Gastroesophageal sphincter (tissue), 3 donors: ENCODE measurements at regions not wholly inside any gene's neighbourhood (a gene's known extent, or its start where the extent isn't known, plus 50 kb on each side); places are given as distances from the start of the nearest gene placed in this dataset.

Experiments
- POLR2A ChIP-seq, 2 donors: fragments of 450-650 bp; IDR thresholded peaks; one replicate each; pipeline ENCODE4 v1.6.1; 2017; ENCODE audit warnings: antibody characterized with exemption in 2 of 2, mild to moderate bottlenecking in 2 of 2, moderate library complexity in 1 of 2
- POLR2AphosphoS5 ChIP-seq: sonication (generic); formaldehyde crosslinking; IDR thresholded peaks from one replicate; pipeline ENCODE4 v1.6.1; 2017; ENCODE audit warnings: antibody characterized with exemption
- TF ChIP-seq, protein P1 (sequence below), 4 experiments: fragments of 200-600 bp in 2 of 4; fragments of 450-650 bp in 2 of 4; sonication (generic) in 1 of 4; IDR thresholded peaks; one replicate each; pipeline ENCODE4 v1.5.1; 2017 to 2019; ENCODE audit warnings: antibody characterized with exemption in 4 of 4, mild to moderate bottlenecking in 2 of 4, moderate library complexity in 2 of 4

DNA sequence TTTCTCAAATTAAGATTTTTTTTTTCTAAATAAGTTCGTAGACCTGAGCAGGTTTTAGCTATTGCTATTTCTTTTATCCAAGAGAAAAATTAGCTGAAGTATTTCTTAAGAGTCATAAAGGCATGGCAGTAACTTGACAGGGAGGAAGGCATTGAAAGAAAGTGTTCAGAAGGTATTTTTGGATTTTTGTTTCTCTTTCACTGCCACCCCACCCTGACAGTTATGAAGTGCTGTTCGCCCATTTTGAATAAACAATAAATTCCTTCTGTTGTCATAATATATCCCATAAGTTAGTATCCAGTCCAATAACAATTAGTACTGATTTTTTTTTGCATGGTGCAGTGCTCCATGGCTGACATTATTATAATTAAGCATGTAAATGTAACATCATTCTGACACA is 363.0 kb downstream of the NR2F2 start:
- TF ChIP-seq, protein P1, sequence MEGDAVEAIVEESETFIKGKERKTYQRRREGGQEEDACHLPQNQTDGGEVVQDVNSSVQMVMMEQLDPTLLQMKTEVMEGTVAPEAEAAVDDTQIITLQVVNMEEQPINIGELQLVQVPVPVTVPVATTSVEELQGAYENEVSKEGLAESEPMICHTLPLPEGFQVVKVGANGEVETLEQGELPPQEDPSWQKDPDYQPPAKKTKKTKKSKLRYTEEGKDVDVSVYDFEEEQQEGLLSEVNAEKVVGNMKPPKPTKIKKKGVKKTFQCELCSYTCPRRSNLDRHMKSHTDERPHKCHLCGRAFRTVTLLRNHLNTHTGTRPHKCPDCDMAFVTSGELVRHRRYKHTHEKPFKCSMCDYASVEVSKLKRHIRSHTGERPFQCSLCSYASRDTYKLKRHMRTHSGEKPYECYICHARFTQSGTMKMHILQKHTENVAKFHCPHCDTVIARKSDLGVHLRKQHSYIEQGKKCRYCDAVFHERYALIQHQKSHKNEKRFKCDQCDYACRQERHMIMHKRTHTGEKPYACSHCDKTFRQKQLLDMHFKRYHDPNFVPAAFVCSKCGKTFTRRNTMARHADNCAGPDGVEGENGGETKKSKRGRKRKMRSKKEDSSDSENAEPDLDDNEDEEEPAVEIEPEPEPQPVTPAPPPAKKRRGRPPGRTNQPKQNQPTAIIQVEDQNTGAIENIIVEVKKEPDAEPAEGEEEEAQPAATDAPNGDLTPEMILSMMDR (IDR thresholded peaks at IDR 0.05) = no peak
- TF ChIP-seq POLR2A (IDR thresholded peaks at IDR 0.05) (no peak), POLR2AphosphoS5 (no peak)
